ENCODE measurements at regions not wholly inside any gene's neighbourhood (a gene's known extent, or its start where the extent isn't known, plus 50 kb on each side); places are given as distances from the start of the nearest gene placed in this dataset.

- Histone ChIP-seq H4K91ac (ENCODE audit: insufficient read length, low read depth, low read length) (no peak overlapping the region), H3K23me2 (ENCODE audit: insufficient read length, low read depth, low read length, poor library complexity, severe bottlenecking) (no peaks in the 10 kb centered on the region), H3K9me3 (ENCODE audit: control insufficient read depth, low read depth, low read length) (no peaks in the 10 kb centered on the region), H4K5ac (ENCODE audit: insufficient read length, low read depth, low read length) (no peak overlapping the region), H2BK120ac (ENCODE audit: low read depth, low read length, poor library complexity, severe bottlenecking) (no peak overlapping the region), H3K27ac (ENCODE audit: insufficient read length, low read depth, low read length) (no peak overlapping the region), H3K9ac (ENCODE audit: extremely low read depth, insufficient read length, low read length) (no peak overlapping the region), H2BK12ac (ENCODE audit: insufficient read length, low read depth, low read length) (no peak overlapping the region), H2BK5ac (ENCODE audit: insufficient read length, low read length) (no peak overlapping the region), H2BK15ac (ENCODE audit: low read depth, low read length) (no peak overlapping the region), H3K4me1 (ENCODE audit: insufficient read depth, low read length) (peaks cover 4% of the 10 kb centered on the region; the same call in 1 of the 2 replicates), H3T11ph (ENCODE audit: low read length) (no peak overlapping the region), H2AK5ac (ENCODE audit: insufficient read length, low read length) (no peak overlapping the region), H3K56ac (ENCODE audit: insufficient read length, low read depth, low read length) (no peak overlapping the region), H4K20me1 (ENCODE audit: control insufficient read depth, insufficient read depth, insufficient read length) (no peaks in the 10 kb centered on the region), H4K8ac (replicated peaks; ENCODE audit: insufficient read length, low read depth, low read length) (no peak overlapping the region), H3K27me3 (ENCODE audit: insufficient read depth, low read length) (no peaks in the 10 kb centered on the region), H3K23ac (ENCODE audit: insufficient read length, low read depth, low read length) (no peak overlapping the region), H2AFZ (ENCODE audit: low read length) (no peak overlapping the region), H3K14ac (ENCODE audit: insufficient read depth, low read length) (no peak overlapping the region), H2BK20ac (ENCODE audit: low read depth, low read length, poor library complexity, severe bottlenecking) (no peak overlapping the region), H3K79me2 (ENCODE audit: insufficient read depth, low read length) (no peaks in the 10 kb centered on the region), H3K4me2 (ENCODE audit: insufficient read depth, insufficient read length, low read length) (no peak overlapping the region), H3K79me1 (ENCODE audit: insufficient read depth, low read depth, low read length, poor library complexity, severe bottlenecking) (no peaks in the 10 kb centered on the region), H3K18ac (ENCODE audit: insufficient read length, low read depth, low read length) (no peak overlapping the region), H3K4ac (ENCODE audit: low read depth, low read length) (no peak overlapping the region)
- Mint-ChIP-seq H3K4me1 (peaks cover 15 to 17% of the 10 kb centered on the region in 2 experiments), H3K27ac (no peak overlapping the region), H3K27me3 (ENCODE audit: low read depth) (no peaks in the 10 kb centered on the region), H3K36me3 (ENCODE audit: insufficient read depth in 1 of 3, low read depth in 3 of 3) (no peaks in the 10 kb centered on the region), H3K9me3 (no peaks in the 10 kb centered on the region), H3K4me3 (no peak overlapping the region)
- no peak for DNase-seq
- no CpG with 5 or more reads among the region's 3 CpGs for WGBS (ENCODE audit: extremely low coverage, insufficient read length, low lambda C conversion rate)
- no peak for TF ChIP-seq CTCF (conservative IDR thresholded peaks at IDR 0.05)
Observed at GRCh38 chr9:7968687-7969086, 169.1 kb upstream of the DMAC1 start.

Measured in H9 (cell line).